Spleen (tissue), 7 donors: ENCODE measurements at regions not wholly inside any gene's neighbourhood (a gene's known extent, or its start where the extent isn't known, plus 50 kb on each side); places are given as distances from the start of the nearest gene placed in this dataset.
"Not testable (repeated sequence)": the region's sequence is repeated elsewhere in the genome, so short reads cannot be mapped to it uniquely, and the experiment has no call there.

ENCODE experiments used
- POLR2A ChIP-seq, 3 donors: fragments of 450-650 bp; IDR thresholded peaks; one replicate each; pipeline ENCODE4 v1.5.1; 2017; ENCODE audit warnings: antibody characterized with exemption in 3 of 3, mild to moderate bottlenecking in 1 of 3
- POLR2AphosphoS5 ChIP-seq, 3 donors: sonication (generic); formaldehyde crosslinking; IDR thresholded peaks; one replicate each; pipeline ENCODE4 v1.5.1; 2017; ENCODE audit warnings: antibody characterized with exemption in 3 of 3
- TF ChIP-seq, protein P1 (sequence below), 11 experiments: fragments of 200-600 bp in 7 of 11; fragments of 450-650 bp in 4 of 11; sonication (generic) in 4 of 11; IDR thresholded peaks in 8 of 11; conservative IDR thresholded peaks in 3 of 11; 1 replicate in 7 of 11; 2 replicates in 4 of 11; pipeline versions ENCODE4 v1.4.0 to v1.8.0; 2016 to 2021; ENCODE audit warnings: antibody characterized with exemption in 11 of 11, inconsistent platforms in 4 of 11, mild to moderate bottlenecking in 1 of 11
- donor health status: DM: no; HTN: no; CAD: no; lungs with moderate emphysema.
- donor health status: DM: no; HTN: no; CAD: no.
- donor health status: DM: no; HTN: no; CAD: no.

DNA sequence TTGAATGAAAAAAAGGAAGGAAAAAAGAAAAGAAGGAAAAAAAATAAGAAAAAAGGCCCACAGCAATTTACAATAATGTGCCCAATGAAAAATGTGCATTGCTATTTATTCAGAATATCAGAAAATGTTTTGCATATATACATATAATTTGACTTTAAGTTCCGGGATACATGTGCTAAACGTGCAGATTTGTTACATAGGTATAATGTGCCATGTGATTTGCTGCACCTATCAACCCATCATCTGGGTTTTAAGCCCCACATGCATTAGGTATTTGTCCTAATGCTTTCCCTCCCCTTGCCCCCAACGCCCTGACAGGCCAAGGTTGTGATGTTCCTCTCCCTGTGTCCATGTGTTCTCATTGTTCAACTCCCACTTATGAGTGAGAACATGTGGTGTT is 738.0 kb upstream of the CDH6 start:
- TF ChIP-seq, protein P1, sequence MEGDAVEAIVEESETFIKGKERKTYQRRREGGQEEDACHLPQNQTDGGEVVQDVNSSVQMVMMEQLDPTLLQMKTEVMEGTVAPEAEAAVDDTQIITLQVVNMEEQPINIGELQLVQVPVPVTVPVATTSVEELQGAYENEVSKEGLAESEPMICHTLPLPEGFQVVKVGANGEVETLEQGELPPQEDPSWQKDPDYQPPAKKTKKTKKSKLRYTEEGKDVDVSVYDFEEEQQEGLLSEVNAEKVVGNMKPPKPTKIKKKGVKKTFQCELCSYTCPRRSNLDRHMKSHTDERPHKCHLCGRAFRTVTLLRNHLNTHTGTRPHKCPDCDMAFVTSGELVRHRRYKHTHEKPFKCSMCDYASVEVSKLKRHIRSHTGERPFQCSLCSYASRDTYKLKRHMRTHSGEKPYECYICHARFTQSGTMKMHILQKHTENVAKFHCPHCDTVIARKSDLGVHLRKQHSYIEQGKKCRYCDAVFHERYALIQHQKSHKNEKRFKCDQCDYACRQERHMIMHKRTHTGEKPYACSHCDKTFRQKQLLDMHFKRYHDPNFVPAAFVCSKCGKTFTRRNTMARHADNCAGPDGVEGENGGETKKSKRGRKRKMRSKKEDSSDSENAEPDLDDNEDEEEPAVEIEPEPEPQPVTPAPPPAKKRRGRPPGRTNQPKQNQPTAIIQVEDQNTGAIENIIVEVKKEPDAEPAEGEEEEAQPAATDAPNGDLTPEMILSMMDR (IDR thresholded peaks at IDR 0.05 in 8 of 11, conservative IDR thresholded peaks at IDR 0.05 in 3 of 11), result not testable (repeated sequence)
- not testable (repeated sequence) for TF ChIP-seq POLR2A, POLR2AphosphoS5 (IDR thresholded peaks at IDR 0.05)
